ENCODE measurements at regions not wholly inside any gene's neighbourhood (a gene's known extent, or its start where the extent isn't known, plus 50 kb on each side); places are given as distances from the start of the nearest gene placed in this dataset.

GRCh38 chr13:74732736-74733385, 598.7 kb upstream of the KLF12 start:
- no peak for TF ChIP-seq EZH2 (IDR thresholded peaks at IDR 0.05)
- TF ChIP-seq, protein P1, sequence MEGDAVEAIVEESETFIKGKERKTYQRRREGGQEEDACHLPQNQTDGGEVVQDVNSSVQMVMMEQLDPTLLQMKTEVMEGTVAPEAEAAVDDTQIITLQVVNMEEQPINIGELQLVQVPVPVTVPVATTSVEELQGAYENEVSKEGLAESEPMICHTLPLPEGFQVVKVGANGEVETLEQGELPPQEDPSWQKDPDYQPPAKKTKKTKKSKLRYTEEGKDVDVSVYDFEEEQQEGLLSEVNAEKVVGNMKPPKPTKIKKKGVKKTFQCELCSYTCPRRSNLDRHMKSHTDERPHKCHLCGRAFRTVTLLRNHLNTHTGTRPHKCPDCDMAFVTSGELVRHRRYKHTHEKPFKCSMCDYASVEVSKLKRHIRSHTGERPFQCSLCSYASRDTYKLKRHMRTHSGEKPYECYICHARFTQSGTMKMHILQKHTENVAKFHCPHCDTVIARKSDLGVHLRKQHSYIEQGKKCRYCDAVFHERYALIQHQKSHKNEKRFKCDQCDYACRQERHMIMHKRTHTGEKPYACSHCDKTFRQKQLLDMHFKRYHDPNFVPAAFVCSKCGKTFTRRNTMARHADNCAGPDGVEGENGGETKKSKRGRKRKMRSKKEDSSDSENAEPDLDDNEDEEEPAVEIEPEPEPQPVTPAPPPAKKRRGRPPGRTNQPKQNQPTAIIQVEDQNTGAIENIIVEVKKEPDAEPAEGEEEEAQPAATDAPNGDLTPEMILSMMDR (IDR thresholded peaks at IDR 0.05): no peak

All from neural progenitor cell (in vitro differentiated cells).